Endothelial cell of umbilical vein (primary cell): ENCODE measurements at regions not wholly inside any gene's neighbourhood (a gene's known extent, or its start where the extent isn't known, plus 50 kb on each side); places are given as distances from the start of the nearest gene placed in this dataset.

Source experiments
- BruUV-seq: library from RNA; stranded (reverse); fragments of 400-500 nt; replicated peaks from 2 replicates; lab custom pipeline; 2021; lab: Mats Ljungman, UMichigan
- CTCF ChIA-PET: fragments of 300-600, 350-600 bp; sonication (Branson Sonifier 250); formaldehyde crosslinking; loops from one replicate; lab custom pipeline; 2021; ENCODE audit warnings: antibody characterized with exemption, inconsistent platforms; lab: Charles Lee
- POLR2A ChIA-PET: fragments of 300-600, 350-600 bp; sonication (Branson Sonifier 250); formaldehyde crosslinking; loops from one replicate; lab custom pipeline; 2021; ENCODE audit warnings: antibody characterized with exemption, inconsistent platforms; lab: Charles Lee
- DNase-seq: peaks from one replicate; pipeline ENCODE4 v3.0.0-alpha.2; 2011; ENCODE audit warnings: low read depth, low spot score
- FAIRE-seq: peaks from 2 replicates; lab custom pipeline; 2011; peaks lifted over from hg19 to GRCh38; lab: Jason Lieb, UNC
- H2AFZ ChIP-seq: 2 replicates; pipeline ENCODE4 v1.6.0; 2012; ENCODE audit warnings: low read depth, low read length, control low read depth, inconsistent platforms
- H3K27ac ChIP-seq: 2 replicates; pipeline ENCODE4 v1.5.1; 2011; ENCODE audit warnings: low read depth, mild to moderate bottlenecking, control low read depth, low read length, moderate library complexity; ENCODE audit not compliant: insufficient read depth
- H3K27me3 ChIP-seq, 2 experiments: 2 replicates each; pipeline versions ENCODE4 v1.6.0 to v1.6.1; 2011; ENCODE audit warnings: low read length in 2 of 2, mixed read lengths in 1 of 2; ENCODE audit not compliant: control insufficient read depth in 2 of 2, insufficient read depth in 2 of 2
- H3K36me3 ChIP-seq, 2 experiments: 2 replicates in 1 of 2; 3 replicates in 1 of 2; pipeline ENCODE4 v1.5.1; 2011; ENCODE audit warnings: low read length in 2 of 2, mild to moderate bottlenecking in 1 of 2, moderate library complexity in 1 of 2; ENCODE audit not compliant: control insufficient read depth in 2 of 2, insufficient read depth in 2 of 2; ENCODE audit errors: extremely low read depth in 1 of 2
- H3K4me1 ChIP-seq: 3 replicates; pipeline ENCODE4 v1.5.1; 2011; ENCODE audit warnings: mild to moderate bottlenecking, low read length; ENCODE audit not compliant: control insufficient read depth, insufficient read depth; ENCODE audit errors: extremely low read depth
- H3K4me2 ChIP-seq: 2 replicates; pipeline ENCODE4 v1.6.1; 2011; ENCODE audit warnings: low read length, control low read depth, mixed read lengths; ENCODE audit not compliant: insufficient read depth
- H3K4me3 ChIP-seq, 3 experiments: fragments of 200-600 bp in 1 of 3; sonication (generic), shearing (Covaris generic) in 1 of 3; replicated peaks in 1 of 3; 2 replicates each; pipeline ENCODE4 v1.5.1; 2011 to 2016; ENCODE audit warnings: control low read depth in 3 of 3, low read length in 3 of 3, mild to moderate bottlenecking in 2 of 3, inconsistent platforms in 1 of 3, low read depth in 1 of 3, moderate library complexity in 1 of 3; ENCODE audit not compliant: insufficient read depth in 1 of 3
- H3K79me2 ChIP-seq: 2 replicates; pipeline ENCODE4 v1.6.0; 2012; ENCODE audit warnings: low read length, inconsistent platforms; ENCODE audit not compliant: control insufficient read depth, insufficient read depth
- H3K9ac ChIP-seq: replicated peaks from 2 replicates; pipeline ENCODE3; 2011; ENCODE audit warnings: low read length, control low read depth; ENCODE audit not compliant: insufficient read depth; ENCODE audit errors: extremely low read depth
- H3K9me1 ChIP-seq: replicated peaks from 3 replicates; pipeline ENCODE4 v1.6.0; 2011; ENCODE audit warnings: mild to moderate bottlenecking, low read length; ENCODE audit not compliant: control insufficient read depth, insufficient read depth; ENCODE audit errors: extremely low read depth
- H3K9me3 ChIP-seq: replicated peaks from 2 replicates; pipeline ENCODE4 v1.5.1; 2012; ENCODE audit warnings: low read length, inconsistent platforms; ENCODE audit not compliant: control insufficient read depth, insufficient read depth
- H4K20me1 ChIP-seq: replicated peaks from 2 replicates; pipeline ENCODE3; 2011; ENCODE audit warnings: mild to moderate bottlenecking, low read length; ENCODE audit not compliant: control insufficient read depth, insufficient read depth; ENCODE audit errors: extremely low read depth
- EZH2 ChIP-seq: IDR thresholded peaks from 2 replicates; pipeline ENCODE4 v1.6.1; 2012; ENCODE audit warnings: borderline replicate concordance, low read depth, mild to moderate bottlenecking, moderate library complexity, low read length, inconsistent platforms; ENCODE audit not compliant: severe bottlenecking
- FOS ChIP-seq: IDR thresholded peaks from 2 replicates; pipeline ENCODE4 v1.6.1; 2011; ENCODE audit warnings: mild to moderate bottlenecking, low read length, moderate library complexity, borderline replicate concordance; ENCODE audit not compliant: insufficient read depth
- JUN ChIP-seq: IDR thresholded peaks from 2 replicates; pipeline ENCODE4 v1.6.1; 2011; ENCODE audit warnings: borderline replicate concordance, low read depth; ENCODE audit not compliant: insufficient read length, insufficient read depth
- MYC ChIP-seq: IDR thresholded peaks from one replicate; pipeline ENCODE4 v1.6.1; 2011; ENCODE audit warnings: mild to moderate bottlenecking, low read depth, low read length
- POLR2A ChIP-seq: IDR thresholded peaks from 2 replicates; pipeline ENCODE4 v1.6.1; 2012; ENCODE audit warnings: low read depth, mild to moderate bottlenecking, control low read depth, low read length
- POLR2AphosphoS5 ChIP-seq: IDR thresholded peaks from 2 replicates; pipeline ENCODE4 v1.6.1; 2012; ENCODE audit warnings: low read depth, mild to moderate bottlenecking, control low read depth, low read length, moderate library complexity; ENCODE audit not compliant: insufficient read depth
- dilution Hi-C: fragments of 300-500 bp; cut with MboI; formaldehyde crosslinking; loops from one replicate; pipeline ENCODE4 v1.15.0; 2019; ENCODE audit warnings: low sequenced_read_pairs; ENCODE audit not compliant: extremely low pct_ligation_motif_present
- intact Hi-C: fragments of 100-400 bp; cut with micrococcal nuclease; formaldehyde crosslinking; loops from one replicate; pipeline ENCODE4 v1.10.0; 2022
- TF ChIP-seq, protein P1 (sequence below): IDR thresholded peaks from 2 replicates; pipeline ENCODE4 v1.6.1; 2011; ENCODE audit not compliant: insufficient read depth, insufficient read length

DNA sequence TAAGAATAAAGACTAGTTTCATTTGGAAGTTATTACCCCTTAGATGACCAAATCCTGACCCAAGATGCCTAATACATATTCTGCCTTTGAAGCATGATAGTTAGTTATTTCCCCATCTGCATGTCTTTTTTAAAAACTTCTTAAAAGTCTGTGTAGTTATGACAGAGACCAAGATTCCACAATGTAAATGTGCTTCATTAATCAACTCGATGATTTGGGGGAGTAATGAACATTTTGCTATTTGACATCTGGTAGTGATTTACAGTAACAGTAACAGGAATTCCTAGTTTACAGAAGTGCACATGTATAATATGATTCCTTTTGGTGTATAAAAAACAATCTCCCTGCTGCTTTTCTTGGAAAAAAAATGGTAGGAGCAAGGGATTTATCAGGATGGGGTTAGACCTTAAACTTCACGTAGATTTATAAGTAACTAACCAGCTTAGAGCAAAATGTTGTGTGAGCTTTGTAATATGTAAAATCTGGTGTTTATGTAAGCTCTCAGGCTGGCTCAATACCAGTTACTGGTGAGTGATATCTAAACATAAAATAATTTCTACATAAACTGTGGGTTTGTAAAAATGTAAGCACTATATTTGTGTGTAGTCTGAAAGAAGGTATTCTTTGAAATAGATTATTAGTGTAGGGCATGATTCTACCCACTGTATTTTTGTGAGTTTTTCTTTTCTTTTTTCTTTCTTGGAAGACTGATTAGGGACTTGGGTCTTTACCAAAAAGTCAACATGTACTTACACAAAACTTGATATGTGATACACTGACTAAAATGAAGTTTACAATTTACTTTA is 641.6 kb downstream of the EPHA4 start:
- TF ChIP-seq MYC, result no peak
- no peak for TF ChIP-seq EZH2
- TF ChIP-seq POLR2A, result no peak
- TF ChIP-seq JUN, result no peak
- BruUV-seq, result no TSS peak
- Histone ChIP-seq H3K9me3 (no peaks in the 10 kb centered on the region), H3K4me1 (no peaks in the 10 kb centered on the region), H3K79me2 (no peaks in the 10 kb centered on the region), H3K4me3 (no peak overlapping the region), H3K4me2 (no peak overlapping the region), H2AFZ (no peak overlapping the region), H4K20me1 (no peaks in the 10 kb centered on the region), H3K9me1 (no peaks in the 10 kb centered on the region), H3K27me3 (no peaks in the 10 kb centered on the region), H3K9ac (no peak overlapping the region), H3K27ac (no peak overlapping the region), H3K36me3 (no peaks in the 10 kb centered on the region)
- dilution Hi-C loops, result no loop called here
- ChIA-PET CTCF (no interaction called here), POLR2A (no interaction called here)
- DNase-seq, result no peak
- intact Hi-C loops, result no loop called here
- no peak for FAIRE-seq

DNA sequence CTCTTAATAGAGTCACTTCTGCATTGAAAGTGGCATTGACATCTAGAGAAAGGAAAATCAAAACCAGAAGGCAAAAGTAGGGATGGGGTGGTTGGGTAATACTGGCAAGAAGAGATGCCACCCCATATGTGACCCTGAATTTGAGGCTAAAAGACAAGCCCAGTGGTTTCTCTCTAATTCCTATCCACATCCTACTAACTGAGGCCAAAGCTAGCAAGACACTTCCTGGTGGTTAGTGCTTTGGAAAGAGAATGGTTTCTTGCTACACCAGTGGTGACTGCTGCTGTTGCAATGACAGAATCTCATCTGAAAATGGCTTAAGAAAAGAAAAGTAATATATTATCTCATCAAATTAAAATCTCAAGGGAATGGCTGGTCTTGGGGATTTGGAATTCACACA is 640.6 kb downstream of the EPHA4 start:
- TF ChIP-seq FOS (no peak), MYC (no peak), EZH2 (no peak), POLR2AphosphoS5 (no peak)
- TF ChIP-seq, protein P1, sequence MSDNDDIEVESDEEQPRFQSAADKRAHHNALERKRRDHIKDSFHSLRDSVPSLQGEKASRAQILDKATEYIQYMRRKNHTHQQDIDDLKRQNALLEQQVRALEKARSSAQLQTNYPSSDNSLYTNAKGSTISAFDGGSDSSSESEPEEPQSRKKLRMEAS, result no peak
- Histone ChIP-seq H3K79me2 (no peaks in the 10 kb centered on the region), H3K9me3 (no peaks in the 10 kb centered on the region), H3K9ac (no peak overlapping the region), H3K27ac (no peak overlapping the region), H3K4me3 (no peak overlapping the region), H2AFZ (no peak overlapping the region), H3K36me3 (no peaks in the 10 kb centered on the region), H3K9me1 (no peaks in the 10 kb centered on the region), H4K20me1 (no peaks in the 10 kb centered on the region), H3K27me3 (no peaks in the 10 kb centered on the region), H3K4me2 (no peak overlapping the region), H3K4me1 (no peaks in the 10 kb centered on the region)
- CTCF ChIA-PET, result no interaction called here
- dilution Hi-C loops (no loop called here), intact Hi-C loops (no loop called here)
- no TSS peak for BruUV-seq
- no peak for DNase-seq
- no peak for FAIRE-seq
- POLR2A ChIA-PET, result no interaction called here
